WTC11 (cell line): ENCODE measurements at regions not wholly inside any gene's neighbourhood (a gene's known extent, or its start where the extent isn't known, plus 50 kb on each side); places are given as distances from the start of the nearest gene placed in this dataset.
A peak's percentile ranks its signal among the peaks of the same experiment; 100 is the strongest.

Experiments
- ATAC-seq: fragments of 200-7000 bp; cut with Tn5 transposase; 2 replicates; pipeline ENCODE4 v1.10.0; 2021; ENCODE audit warnings: mild to moderate bottlenecking, moderate library complexity
- CTCF ChIA-PET: fragments of 300-600 bp; sonication (Branson Sonifier 250); formaldehyde crosslinking; loops from one replicate; lab custom pipeline; 2021; ENCODE audit warnings: antibody characterized with exemption; lab: Charles Lee
- POLR2A ChIA-PET: fragments of 350-600 bp; sonication (Branson Sonifier 250); formaldehyde crosslinking; loops from one replicate; lab custom pipeline; 2021; ENCODE audit warnings: antibody characterized with exemption; lab: Charles Lee
- DNase-seq: peaks from one replicate; pipeline ENCODE4 v3.0.0; 2021; ENCODE audit warnings: low spot score
- H3K27ac Mint-ChIP-seq: 2 replicates; pipeline ENCODE4 v1.8.0; 2021; ENCODE audit warnings: mixed read lengths
- H3K27me3 Mint-ChIP-seq: 2 replicates; pipeline ENCODE4 v1.8.0; 2021; ENCODE audit warnings: low read depth, mild to moderate bottlenecking, moderate library complexity, mixed read lengths
- H3K36me3 Mint-ChIP-seq: 2 replicates; pipeline ENCODE4 v1.8.0; 2021; ENCODE audit warnings: mixed read lengths
- H3K4me1 Mint-ChIP-seq: 2 replicates; pipeline ENCODE4 v1.8.0; 2022; ENCODE audit warnings: mixed read lengths
- H3K4me3 Mint-ChIP-seq: 2 replicates; pipeline ENCODE4 v1.8.0; 2021; ENCODE audit warnings: mild to moderate bottlenecking, moderate library complexity, mixed read lengths
- H3K9me3 Mint-ChIP-seq: 2 replicates; pipeline ENCODE4 v1.8.0; 2021; ENCODE audit warnings: mixed read lengths
- ATF2 ChIP-seq: sonication (generic); formaldehyde crosslinking; IDR thresholded peaks from 2 replicates; pipeline ENCODE4 v1.8.1; 2022; ENCODE audit warnings: low read depth, missing genetic modification reagents, borderline replicate concordance
- ESRRA ChIP-seq: sonication (generic); formaldehyde crosslinking; IDR thresholded peaks from 2 replicates; pipeline ENCODE4 v1.8.1; 2022; ENCODE audit warnings: mild to moderate bottlenecking, missing genetic modification reagents, borderline replicate concordance
- FOXP1 ChIP-seq: sonication (generic); formaldehyde crosslinking; IDR thresholded peaks from 2 replicates; pipeline ENCODE4 v1.8.0; 2022; ENCODE audit warnings: missing genetic modification reagents, mild to moderate bottlenecking, moderate library complexity, borderline replicate concordance
- GABPB1 ChIP-seq: sonication (generic); formaldehyde crosslinking; IDR thresholded peaks from 2 replicates; pipeline ENCODE4 v1.8.1; 2023; ENCODE audit warnings: mild to moderate bottlenecking, missing genetic modification reagents
- HMGXB4 ChIP-seq: sonication (generic); formaldehyde crosslinking; IDR thresholded peaks from 2 replicates; pipeline ENCODE4 v1.8.1; 2023; ENCODE audit warnings: mild to moderate bottlenecking, moderate library complexity, missing genetic modification reagents
- KAT7 ChIP-seq: sonication (generic); formaldehyde crosslinking; IDR thresholded peaks from 2 replicates; pipeline ENCODE4 v1.8.1; 2023; ENCODE audit warnings: missing genetic modification reagents, mild to moderate bottlenecking, borderline replicate concordance
- OVOL2 ChIP-seq: fragments of 250-450 bp; sonication (Bioruptor Pico); IDR thresholded peaks from 2 replicates; pipeline ENCODE4 v1.9.0; 2021; ENCODE audit warnings: mild to moderate bottlenecking, borderline replicate concordance
- PRDM15 ChIP-seq: sonication (generic); formaldehyde crosslinking; IDR thresholded peaks from 2 replicates; pipeline ENCODE4 v1.8.0; 2022; ENCODE audit warnings: missing genetic modification reagents
- PREB ChIP-seq: sonication (generic); formaldehyde crosslinking; IDR thresholded peaks from 2 replicates; pipeline ENCODE4 v1.8.1; 2022; ENCODE audit warnings: mild to moderate bottlenecking, missing genetic modification reagents, moderate library complexity, borderline replicate concordance
- STAT6 ChIP-seq: sonication (generic); formaldehyde crosslinking; conservative IDR thresholded peaks from 2 replicates; pipeline ENCODE4 v1.8.1; 2023; ENCODE audit warnings: mild to moderate bottlenecking, low read depth, missing genetic modification reagents, moderate library complexity
- TEAD4 ChIP-seq: sonication (generic); formaldehyde crosslinking; IDR thresholded peaks from 2 replicates; pipeline ENCODE4 v1.8.0; 2022; ENCODE audit warnings: mild to moderate bottlenecking, missing genetic modification reagents
- ZNF219 ChIP-seq: sonication (generic); formaldehyde crosslinking; IDR thresholded peaks from 2 replicates; pipeline ENCODE4 v1.8.0; 2023; ENCODE audit warnings: missing genetic modification reagents, mild to moderate bottlenecking, borderline replicate concordance
- ZNF317 ChIP-seq: sonication (generic); formaldehyde crosslinking; IDR thresholded peaks from 2 replicates; pipeline ENCODE4 v1.8.1; 2023; ENCODE audit warnings: low read depth, mild to moderate bottlenecking, moderate library complexity, missing genetic modification reagents, borderline replicate concordance
- ZNF532 ChIP-seq: fragments of 250-450 bp; sonication (Bioruptor Pico); IDR thresholded peaks from 2 replicates; pipeline ENCODE4 v1.9.0; 2021; ENCODE audit warnings: mild to moderate bottlenecking, borderline replicate concordance
- ZSCAN18 ChIP-seq: fragments of 250-450 bp; sonication (Bioruptor Pico); IDR thresholded peaks from 2 replicates; pipeline ENCODE4 v2.1.2; 2022; ENCODE audit warnings: mild to moderate bottlenecking, moderate library complexity

- Mint-ChIP-seq H3K9me3 (peaks cover 17% of the 10 kb centered on the region), H3K36me3 (no peaks in the 10 kb centered on the region), H3K27ac (no peak overlapping the region), H3K4me3 (no peak overlapping the region), H3K27me3 (no peaks in the 10 kb centered on the region), H3K4me1 (no peaks in the 10 kb centered on the region)
- CTCF ChIA-PET, result no interaction called here
- POLR2A ChIA-PET, result no interaction called here
- TF ChIP-seq HMGXB4 (CRISPR knock-in tag) (no peak), ZSCAN18 (CRISPR knock-in tag) (no peak), ZNF317 (CRISPR knock-in tag) (peak; percentile 80)
- no peak for ATAC-seq
- no peak for DNase-seq
Measured at GRCh38 chr9:81190659-81191058, 498.7 kb downstream of the TLE1 start.

- ChIA-PET CTCF (no interaction called here), POLR2A (no interaction called here)
- TF ChIP-seq KAT7 (CRISPR knock-in tag) (no peak), ESRRA (no peak), ZNF532 (CRISPR knock-in tag) (no peak), ATF2 (no peak), FOXP1 (no peak), STAT6 (no peak)
- no peaks in the 10 kb centered on the region for H3K27me3 Mint-ChIP-seq
- no peaks in the 10 kb centered on the region for H3K9me3 Mint-ChIP-seq
- H3K4me1 Mint-ChIP-seq, result no peaks in the 10 kb centered on the region
- DNase-seq (no peak), ATAC-seq (no peak)
- H3K4me3 Mint-ChIP-seq, result no peak overlapping the region
- H3K36me3 Mint-ChIP-seq, result no peaks in the 10 kb centered on the region
- no peak overlapping the region for H3K27ac Mint-ChIP-seq
Measured at GRCh38 chr9:81183761-81184160, 505.6 kb downstream of the TLE1 start.

- Mint-ChIP-seq H3K27ac (no peak overlapping the region), H3K4me1 (no peaks in the 10 kb centered on the region)
- ATAC-seq, result no peak
- no peak for TF ChIP-seq GABPB1
- no peak for TF ChIP-seq TEAD4 (CRISPR knock-in tag)
- TF ChIP-seq OVOL2, result no peak
- no peak for TF ChIP-seq PREB
- TF ChIP-seq ZNF219 (CRISPR knock-in tag), result no peak
- TF ChIP-seq PRDM15, result no peak
Measured at GRCh38 chr9:81182431-81182830, 506.9 kb downstream of the TLE1 start.

More at GRCh38 chr9:81182431-81182830, 506.9 kb downstream of the TLE1 start:
- Mint-ChIP-seq H3K27me3 (no peaks in the 10 kb centered on the region), H3K4me3 (no peak overlapping the region), H3K36me3 (no peaks in the 10 kb centered on the region), H3K9me3 (peaks cover 5% of the 10 kb centered on the region)
- ChIA-PET POLR2A (interaction anchor here (0.5 kb wide), 1 partner anchor 56 kb away, joined by 3 read pairs; no protein-coding TSS in a partner anchor), CTCF (no interaction called here)
- no peak for DNase-seq
